ENCODE measurements at regions not wholly inside any gene's neighbourhood (a gene's known extent, or its start where the extent isn't known, plus 50 kb on each side); places are given as distances from the start of the nearest gene placed in this dataset.

DNA sequence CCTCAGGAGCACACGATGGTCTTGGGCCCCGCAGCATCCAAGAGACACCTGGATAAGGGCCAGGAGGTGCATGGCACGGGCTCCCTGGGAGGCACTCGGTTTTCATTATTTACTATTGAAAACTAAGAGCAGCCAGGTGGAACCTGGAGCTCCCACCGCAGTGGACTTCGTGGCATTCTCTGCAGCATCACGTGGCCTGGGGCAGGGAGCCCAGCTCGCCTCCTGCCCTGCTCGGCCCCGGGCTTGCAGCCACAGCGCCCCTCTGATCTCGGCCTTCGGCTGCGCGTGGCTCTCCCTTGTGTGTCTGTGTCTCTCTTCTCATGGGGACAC, 121.6 kb downstream of the SIK1 start:
- TF ChIP-seq POLR2AphosphoS5 (IDR thresholded peaks at IDR 0.05; ENCODE audit: low read depth, low read length) (no peak), TAF1 (IDR thresholded peaks at IDR 0.05; ENCODE audit: borderline replicate concordance, low read depth, low read length) (no peak), POLR2A (IDR thresholded peaks at IDR 0.05; ENCODE audit: low read depth, low read length) (no peak)
- DNase-seq (ENCODE audit: insufficient read length) (no peak), FAIRE-seq (no peak)

GRCh38 chr21:43304621-43305335, 122.2 kb downstream of the SIK1 start:
- TF ChIP-seq POLR2A (IDR thresholded peaks at IDR 0.05; ENCODE audit: low read depth, low read length) (no peak), POLR2AphosphoS5 (IDR thresholded peaks at IDR 0.05; ENCODE audit: low read depth, low read length) (no peak), TAF1 (IDR thresholded peaks at IDR 0.05; ENCODE audit: borderline replicate concordance, low read depth, low read length) (no peak)
- DNase-seq (ENCODE audit: insufficient read length), result no peak
- no peak for FAIRE-seq

DNA sequence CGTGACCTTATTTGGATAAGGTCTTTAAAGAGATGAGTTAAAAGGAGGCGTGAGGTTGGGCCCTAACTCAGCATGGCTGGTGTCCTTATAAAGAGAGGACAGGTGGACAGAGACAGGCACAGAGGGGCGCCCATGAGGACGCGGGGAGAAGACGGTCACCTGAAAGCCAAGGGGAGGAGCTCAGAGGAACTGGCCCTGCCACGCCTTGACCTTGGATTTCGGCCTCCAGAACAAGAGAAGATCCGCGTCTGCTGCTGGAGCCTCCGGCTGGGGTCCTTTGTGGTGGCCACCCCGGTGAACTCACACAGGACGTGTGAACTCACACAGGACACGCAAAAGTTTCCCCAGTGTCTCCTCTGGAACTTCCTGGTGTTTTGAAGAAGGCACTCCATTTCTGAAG, 122.7 kb downstream of the SIK1 start:
- DNase-seq (ENCODE audit: insufficient read length), result no peak
- no peak for FAIRE-seq
- TF ChIP-seq POLR2A (IDR thresholded peaks at IDR 0.05; ENCODE audit: low read depth, low read length), result no peak
- no peak for TF ChIP-seq POLR2AphosphoS5 (IDR thresholded peaks at IDR 0.05; ENCODE audit: low read depth, low read length)

GRCh38 chr21:43303275-43304178, 123.4 kb downstream of the SIK1 start:
- DNase-seq (ENCODE audit: insufficient read length), result no peak
- FAIRE-seq, result no peak
- TF ChIP-seq POLR2A (IDR thresholded peaks at IDR 0.05; ENCODE audit: low read depth, low read length) (no peak), TAF1 (IDR thresholded peaks at IDR 0.05; ENCODE audit: borderline replicate concordance, low read depth, low read length) (no peak), POLR2AphosphoS5 (IDR thresholded peaks at IDR 0.05; ENCODE audit: low read depth, low read length) (no peak)

DNA sequence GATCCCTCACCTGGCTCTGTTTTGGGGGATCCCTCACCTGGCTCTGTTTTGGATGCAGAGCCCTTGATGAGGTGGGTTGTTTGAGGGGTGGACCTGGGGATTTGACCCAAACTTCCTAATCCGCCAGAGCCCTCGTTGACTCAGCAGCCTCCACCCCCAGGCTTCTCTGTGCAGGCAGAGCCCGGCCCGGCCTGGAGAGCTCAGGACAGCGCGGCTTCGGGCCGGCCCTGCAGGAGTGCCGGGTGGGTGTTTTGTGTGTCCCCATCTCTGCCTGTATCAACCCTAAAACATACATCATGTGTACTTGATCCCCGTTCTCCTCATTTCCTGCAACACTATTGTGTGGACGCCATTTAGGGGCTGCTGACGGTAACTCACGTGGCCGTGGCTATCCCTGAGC, 124.2 kb downstream of the SIK1 start:
- no peak for TF ChIP-seq TAF1 (IDR thresholded peaks at IDR 0.05; ENCODE audit: borderline replicate concordance, low read depth, low read length)
- FAIRE-seq, result no peak

GRCh38 chr21:43302062-43302700, 124.8 kb downstream of the SIK1 start:
- no peak for FAIRE-seq
- no peak for DNase-seq (ENCODE audit: insufficient read length)
- TF ChIP-seq POLR2A (IDR thresholded peaks at IDR 0.05; ENCODE audit: low read depth, low read length), result no peak

More for the DNA sequence above, 124.2 kb downstream of the SIK1 start:
- DNase-seq (ENCODE audit: insufficient read length), result no peak

GRCh38 chr21:43301409-43302061, 125.4 kb downstream of the SIK1 start:
- TF ChIP-seq POLR2AphosphoS5 (IDR thresholded peaks at IDR 0.05; ENCODE audit: low read depth, low read length), result no peak
- no peak for TF ChIP-seq TAF1 (IDR thresholded peaks at IDR 0.05; ENCODE audit: borderline replicate concordance, low read depth, low read length)
- no peak for TF ChIP-seq POLR2A (IDR thresholded peaks at IDR 0.05; ENCODE audit: low read depth, low read length)
- DNase-seq (ENCODE audit: insufficient read length) (no peak), FAIRE-seq (no peak)

DNA sequence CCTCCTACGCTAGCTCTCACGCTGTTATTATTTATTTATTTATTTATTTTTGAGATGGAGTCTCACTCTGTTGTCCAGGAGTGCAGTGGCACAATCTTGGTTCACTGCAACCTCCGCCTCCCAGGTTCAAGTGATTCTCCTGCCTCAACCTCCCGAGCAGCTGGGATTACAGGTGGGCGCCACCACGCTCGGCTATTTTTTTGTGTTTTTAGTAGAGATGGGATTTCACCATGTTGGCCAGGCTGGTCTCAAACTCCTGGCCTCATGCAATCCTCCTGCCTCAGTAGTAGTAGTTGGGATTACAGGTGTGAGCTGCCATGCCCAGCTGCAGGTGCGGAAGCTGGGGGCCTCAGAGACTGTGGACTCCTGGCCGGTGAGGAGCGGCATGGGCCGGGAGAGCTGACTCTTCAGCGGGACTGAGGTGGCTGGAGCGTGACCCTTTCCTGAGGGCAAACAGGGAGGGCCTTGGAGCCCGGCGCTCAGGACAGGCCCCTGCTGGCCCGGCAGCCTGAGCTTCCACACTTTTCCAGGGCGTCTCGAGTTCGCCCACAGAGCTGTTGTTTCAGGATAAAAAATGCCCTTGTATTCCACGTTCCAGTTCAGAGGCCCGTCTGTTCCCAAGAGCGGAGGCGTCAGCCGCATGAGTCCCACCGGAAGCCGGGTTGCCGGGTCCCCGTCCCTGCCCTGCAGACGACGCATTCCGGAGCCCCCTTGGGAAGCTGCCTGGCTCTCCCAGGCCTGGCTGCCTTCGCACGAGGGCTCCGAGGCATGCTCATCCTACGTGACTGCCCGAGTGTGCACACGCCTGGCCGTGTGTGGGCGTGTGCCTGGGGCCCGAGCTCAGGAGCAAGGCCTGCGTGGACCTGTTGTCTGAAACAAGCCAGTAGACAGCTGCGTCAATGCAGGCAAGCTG, 126.2 kb downstream of the SIK1 start:
- DNase-seq (ENCODE audit: insufficient read length) (no peak), FAIRE-seq (no peak)
- TF ChIP-seq TAF1 (IDR thresholded peaks at IDR 0.05; ENCODE audit: borderline replicate concordance, low read depth, low read length), result no peak
- TF ChIP-seq POLR2A (IDR thresholded peaks at IDR 0.05; ENCODE audit: low read depth, low read length), result no peak
- no peak for TF ChIP-seq POLR2AphosphoS5 (IDR thresholded peaks at IDR 0.05; ENCODE audit: low read depth, low read length)

DNA sequence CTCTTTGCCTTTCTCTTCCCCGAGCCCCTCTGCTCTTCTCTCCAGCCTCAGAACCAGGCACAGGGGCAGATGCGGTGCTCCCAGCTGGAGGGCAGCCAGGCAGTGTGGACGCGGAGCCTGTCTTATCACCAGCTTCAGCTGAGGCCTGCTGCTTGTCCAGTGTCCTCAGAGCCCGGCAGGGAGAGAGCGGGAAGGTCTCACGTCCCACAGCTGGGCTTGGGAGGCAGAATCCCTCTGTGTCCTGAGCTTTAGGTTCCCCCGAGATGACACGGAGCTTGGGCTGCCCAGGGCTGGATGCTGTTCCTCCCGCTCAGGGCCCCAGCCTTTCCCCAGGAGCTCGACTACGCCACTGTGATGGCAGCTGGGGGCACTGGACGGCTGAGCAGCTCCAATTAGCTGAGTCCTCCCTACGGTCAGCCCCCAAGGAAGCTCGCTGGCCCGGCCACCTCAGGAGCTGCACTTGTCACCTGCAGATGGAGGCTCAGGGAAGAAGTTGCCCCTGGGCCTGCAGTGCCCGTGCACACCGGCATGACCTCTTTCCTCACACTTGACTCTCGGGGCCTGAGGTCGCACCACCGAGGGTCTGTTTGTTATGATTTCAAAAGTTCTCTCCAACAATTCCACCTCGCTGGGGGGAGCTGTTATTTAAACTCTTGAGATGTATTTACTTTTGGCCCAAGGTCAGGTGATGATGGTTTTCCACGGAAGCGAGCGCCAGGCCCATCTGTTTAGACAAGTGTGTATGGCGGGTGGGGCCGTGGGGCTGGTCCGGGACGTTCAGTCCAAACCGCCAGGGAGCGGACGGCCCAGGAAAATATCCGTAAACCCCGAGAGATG, 127.3 kb downstream of the SIK1 start:
- TF ChIP-seq POLR2A (IDR thresholded peaks at IDR 0.05; ENCODE audit: low read depth, low read length), result no peak
- TF ChIP-seq TAF1 (IDR thresholded peaks at IDR 0.05; ENCODE audit: borderline replicate concordance, low read depth, low read length), result no peak
- TF ChIP-seq POLR2AphosphoS5 (IDR thresholded peaks at IDR 0.05; ENCODE audit: low read depth, low read length), result no peak
- DNase-seq (ENCODE audit: insufficient read length) (no peak), FAIRE-seq (no peak)

Measured in GM12892 (cell line).